Epithelial cell of esophagus (primary cell): ENCODE measurements at regions not wholly inside any gene's neighbourhood (a gene's known extent, or its start where the extent isn't known, plus 50 kb on each side); places are given as distances from the start of the nearest gene placed in this dataset.
A peak's percentile ranks its signal among the peaks of the same experiment; 100 is the strongest.
"Not testable (repeated sequence)": the region's sequence is repeated elsewhere in the genome, so short reads cannot be mapped to it uniquely, and the experiment has no call there.

Experiments
- DNase-seq: peaks from one replicate; pipeline ENCODE4 v3.0.0; 2010; ENCODE audit warnings: low read depth
- H3K4me3 ChIP-seq: 2 replicates; pipeline ENCODE4 v1.5.1; 2011; ENCODE audit warnings: mild to moderate bottlenecking, low read length, control low read depth
- CTCF ChIP-seq: IDR thresholded peaks from 2 replicates; pipeline ENCODE4 v1.5.1; 2011; ENCODE audit warnings: low read depth, mild to moderate bottlenecking, low read length, control low read depth, inconsistent platforms; ENCODE audit not compliant: insufficient read depth; ENCODE audit errors: missing control alignments

DNA sequence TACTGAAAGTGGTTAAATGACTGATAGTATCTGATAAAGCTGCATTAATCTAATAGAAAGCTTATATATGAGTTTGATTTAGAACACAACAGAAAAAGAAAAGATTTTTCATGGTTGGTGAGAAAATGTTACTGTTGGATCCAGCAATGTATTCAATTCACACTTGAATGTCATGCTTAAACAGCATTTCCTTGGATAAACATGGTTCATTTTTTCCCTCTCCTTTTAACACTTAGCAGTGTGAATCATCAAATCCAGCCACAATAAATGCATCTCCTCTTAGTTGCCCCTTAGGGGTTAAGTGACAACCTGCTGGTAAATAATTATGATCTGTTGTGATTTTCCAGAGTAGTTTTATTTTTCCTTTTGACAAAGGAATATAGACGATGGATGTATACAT is 74.9 kb upstream of the GRIP1 start:
- TF ChIP-seq CTCF: no peak
- H3K4me3 ChIP-seq: no peak overlapping the region
- no peak for DNase-seq

- H3K4me3 ChIP-seq: no peak overlapping the region
- no peak for TF ChIP-seq CTCF
- no peak for DNase-seq
Measured at GRCh38 chr12:66755727-66756395, 77.0 kb upstream of the GRIP1 start.

- no peak for TF ChIP-seq CTCF
- no peak overlapping the region for H3K4me3 ChIP-seq
- peak; percentile 11 for DNase-seq
Measured at GRCh38 chr12:66756631-66757030, 77.8 kb upstream of the GRIP1 start.

DNA sequence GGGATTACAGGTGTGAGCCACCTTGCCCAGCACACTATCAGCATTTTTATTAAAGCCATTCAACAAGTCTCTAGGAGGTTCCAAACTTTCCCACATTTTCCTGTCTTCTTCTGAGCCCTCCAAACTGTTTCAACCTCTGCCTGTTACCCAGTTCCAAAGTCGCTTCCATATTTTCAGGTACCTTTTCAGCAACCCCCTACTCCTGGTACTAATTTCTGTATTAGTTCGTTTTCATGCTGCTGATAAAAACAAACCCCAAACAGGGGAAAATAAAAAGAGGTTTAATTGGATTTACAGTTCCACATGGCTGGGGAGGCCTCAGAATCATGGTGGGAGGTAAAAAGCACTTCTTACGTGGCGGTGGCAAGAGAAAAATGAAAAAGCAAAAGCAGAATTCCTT is 81.2 kb upstream of the GRIP1 start:
- H3K4me3 ChIP-seq, DNase-seq: not testable (repeated sequence)

DNA sequence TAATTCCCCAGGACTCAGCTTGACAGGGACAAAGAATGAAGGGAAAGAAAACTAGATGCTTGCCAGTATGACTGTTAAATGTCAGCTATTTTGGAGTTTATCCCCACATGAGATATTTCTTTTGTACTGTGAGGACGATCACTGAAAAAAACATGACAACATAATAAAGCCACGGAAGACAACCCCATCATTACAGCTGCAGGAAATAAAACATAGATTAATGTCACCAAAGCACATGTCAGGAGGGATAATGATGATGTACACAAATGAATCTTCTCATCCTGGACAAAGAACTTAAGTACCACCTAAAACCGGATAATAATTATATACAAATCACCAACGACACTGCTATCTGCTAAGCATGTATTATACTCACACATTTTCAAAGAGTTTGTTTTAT is 84.6 kb upstream of the GRIP1 start:
- no peak for DNase-seq
- H3K4me3 ChIP-seq: no peak overlapping the region
- no peak for TF ChIP-seq CTCF

DNA sequence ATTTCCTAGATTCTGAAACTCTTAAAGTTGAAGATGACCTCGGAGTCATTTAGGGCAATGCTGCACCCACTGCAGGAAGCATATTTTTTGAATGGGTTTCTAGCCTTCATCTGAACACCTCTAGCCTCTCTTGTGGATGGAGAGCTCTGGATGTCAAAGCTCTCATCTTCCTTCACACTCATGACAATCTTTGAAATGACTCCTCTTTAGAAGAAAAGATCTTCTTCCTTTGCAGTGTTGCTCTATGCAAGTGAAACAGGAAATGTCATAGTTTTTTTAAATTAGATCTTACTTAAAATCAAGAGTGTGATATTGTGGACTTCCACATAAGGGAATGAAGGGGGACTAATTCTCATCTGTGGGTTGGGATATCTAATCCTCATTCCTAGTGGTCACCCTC is 86.3 kb upstream of the GRIP1 start:
- no peak for TF ChIP-seq CTCF
- DNase-seq: no peak
- H3K4me3 ChIP-seq: no peak overlapping the region

DNA sequence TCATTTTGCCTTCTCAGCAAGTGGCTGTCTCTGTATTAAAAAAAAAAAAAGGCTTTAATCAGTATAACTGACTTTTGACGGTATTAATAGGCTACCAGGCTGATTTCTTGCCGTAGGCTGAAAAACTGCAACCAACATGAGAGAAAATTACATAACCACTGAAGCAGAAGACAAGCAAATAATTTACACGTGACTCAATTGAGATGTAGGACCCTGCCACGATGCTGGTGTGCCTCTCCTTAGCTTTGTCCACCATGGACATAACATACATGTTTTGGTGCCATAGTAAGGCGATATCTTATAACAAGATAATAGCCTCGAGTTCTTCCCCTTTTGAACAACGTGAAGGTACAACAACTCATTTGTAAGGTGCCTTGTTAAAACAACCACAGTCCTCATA is 88.7 kb upstream of the GRIP1 start:
- no peak for DNase-seq
- H3K4me3 ChIP-seq: no peak overlapping the region
- no peak for TF ChIP-seq CTCF
